OCI-LY3 (cell line): ENCODE measurements at regions not wholly inside any gene's neighbourhood (a gene's known extent, or its start where the extent isn't known, plus 50 kb on each side); places are given as distances from the start of the nearest gene placed in this dataset.
A peak's percentile ranks its signal among the peaks of the same experiment; 100 is the strongest.

ENCODE experiments used
- H2AFZ ChIP-seq: fragments of 200-600, 300-600 bp; shearing (Covaris generic); 2 replicates; pipeline ENCODE4 v1.6.0; 2014; ENCODE audit warnings: antibody characterized with exemption, low read depth, low read length
- H3K27ac ChIP-seq: fragments of 200-600, 300-600 bp; sonication (generic); 2 replicates; pipeline ENCODE4 v1.5.1; 2014; ENCODE audit warnings: mild to moderate bottlenecking, low read length, moderate library complexity, mixed read lengths
- H3K27me3 ChIP-seq: fragments of 200-600, 300-600 bp; sonication (generic); 2 replicates; pipeline ENCODE4 v1.6.1; 2014; ENCODE audit warnings: low read depth, low read length, mixed read lengths
- H3K36me3 ChIP-seq: fragments of 200-600, 300-600 bp; sonication (generic); replicated peaks from 2 replicates; pipeline ENCODE3; 2014; ENCODE audit warnings: low read depth, low read length, mixed read lengths
- H3K4me1 ChIP-seq: fragments of 300-600, 200-600 bp; sonication (generic); 2 replicates; pipeline ENCODE4 v1.6.1; 2014; ENCODE audit warnings: low read length, mixed read lengths
- H3K4me2 ChIP-seq: fragments of 200-600, 300-600 bp; sonication (generic); 2 replicates; pipeline ENCODE4 v1.6.1; 2014; ENCODE audit warnings: low read length, mixed read lengths
- H3K4me3 ChIP-seq: fragments of 300-600, 200-600 bp; sonication (generic); 2 replicates; pipeline ENCODE4 v1.5.1; 2014; ENCODE audit warnings: antibody characterized with exemption, mild to moderate bottlenecking, low read length, moderate library complexity
- H3K79me2 ChIP-seq: fragments of 300-600, 200-600 bp; shearing (Covaris generic); 2 replicates; pipeline ENCODE4 v1.6.1; 2014; ENCODE audit warnings: mild to moderate bottlenecking, low read length, mixed read lengths
- H3K9ac ChIP-seq: fragments of 300-600, 200-600 bp; shearing (Covaris generic); 2 replicates; pipeline ENCODE4 v1.6.0; 2014; ENCODE audit warnings: mild to moderate bottlenecking, low read length, moderate library complexity
- H3K9me3 ChIP-seq: fragments of 200-600, 300-600 bp; shearing (Covaris generic); 2 replicates; pipeline ENCODE4 v1.6.1; 2014; ENCODE audit warnings: low read length, mixed read lengths; ENCODE audit not compliant: insufficient read depth
- H4K20me1 ChIP-seq: fragments of 200-600, 300-600 bp; sonication (generic); 2 replicates; pipeline ENCODE4 v1.6.1; 2016; ENCODE audit warnings: low read length, mixed read lengths; ENCODE audit not compliant: insufficient read depth
- CTCF ChIP-seq: fragments of 200-600, 300-600 bp; sonication (generic); IDR thresholded peaks from 2 replicates; pipeline ENCODE4 v1.5.1; 2014; ENCODE audit warnings: antibody characterized with exemption, low read length, low read depth
- EZH2phosphoT487 ChIP-seq: fragments of 200-600 bp; shearing (Covaris generic); IDR thresholded peaks from 2 replicates; pipeline ENCODE4 v1.6.1; 2018; ENCODE audit warnings: antibody characterized with exemption, mixed run types, low read depth

- H3K27me3 ChIP-seq, result no peaks in the 10 kb centered on the region
- no peaks in the 10 kb centered on the region for H3K79me2 ChIP-seq
- no peak overlapping the region for H3K9ac ChIP-seq
- no peaks in the 10 kb centered on the region for H3K9me3 ChIP-seq
- H3K36me3 ChIP-seq, result no peaks in the 10 kb centered on the region
- H4K20me1 ChIP-seq, result no peaks in the 10 kb centered on the region
- H3K27ac ChIP-seq, result no peak overlapping the region
- peaks cover 11% of the 10 kb centered on the region for H3K4me1 ChIP-seq
- H3K4me3 ChIP-seq, result no peak overlapping the region
- peak overlapping the region; percentile 26 for H3K4me2 ChIP-seq
- H2AFZ ChIP-seq, result no peak overlapping the region
- no peak for TF ChIP-seq CTCF
- no peak for TF ChIP-seq EZH2phosphoT487
These were observed 277.7 kb downstream of the ADGB start for GRCh38 chr6:146876271-146877151.

GRCh38 chr6:146878168-146878951 is 279.6 kb downstream of the ADGB start:
- no peak overlapping the region for H3K9ac ChIP-seq

GRCh38 chr6:146878952-146879340 is 280.2 kb downstream of the ADGB start:
- no peaks in the 10 kb centered on the region for H3K79me2 ChIP-seq
- no peak overlapping the region for H3K27ac ChIP-seq
- no peaks in the 10 kb centered on the region for H4K20me1 ChIP-seq
- H3K9ac ChIP-seq, result no peak overlapping the region
- TF ChIP-seq CTCF, result no peak
- no peak for TF ChIP-seq EZH2phosphoT487
- H3K9me3 ChIP-seq, result no peaks in the 10 kb centered on the region
- no peaks in the 10 kb centered on the region for H3K27me3 ChIP-seq
- H3K4me3 ChIP-seq, result no peak overlapping the region
- no peaks in the 10 kb centered on the region for H3K36me3 ChIP-seq
- H2AFZ ChIP-seq, result no peak overlapping the region
- H3K4me2 ChIP-seq, result no peak overlapping the region
- H3K4me1 ChIP-seq, result peaks cover 11% of the 10 kb centered on the region

More at GRCh38 chr6:146878168-146878951, 279.6 kb downstream of the ADGB start:
- H3K9me3 ChIP-seq, result no peaks in the 10 kb centered on the region
- H3K4me3 ChIP-seq, result no peak overlapping the region
- H3K4me1 ChIP-seq, result peaks cover 11% of the 10 kb centered on the region
- no peak overlapping the region for H3K27ac ChIP-seq
- no peaks in the 10 kb centered on the region for H3K27me3 ChIP-seq
- no peaks in the 10 kb centered on the region for H4K20me1 ChIP-seq
- no peak for TF ChIP-seq CTCF
- no peak for TF ChIP-seq EZH2phosphoT487
- no peaks in the 10 kb centered on the region for H3K79me2 ChIP-seq
- no peak overlapping the region for H3K4me2 ChIP-seq
- no peaks in the 10 kb centered on the region for H3K36me3 ChIP-seq
- no peak overlapping the region for H2AFZ ChIP-seq
